ENCODE measurements at regions not wholly inside any gene's neighbourhood (a gene's known extent, or its start where the extent isn't known, plus 50 kb on each side); places are given as distances from the start of the nearest gene placed in this dataset.

- TF ChIP-seq, protein P1, sequence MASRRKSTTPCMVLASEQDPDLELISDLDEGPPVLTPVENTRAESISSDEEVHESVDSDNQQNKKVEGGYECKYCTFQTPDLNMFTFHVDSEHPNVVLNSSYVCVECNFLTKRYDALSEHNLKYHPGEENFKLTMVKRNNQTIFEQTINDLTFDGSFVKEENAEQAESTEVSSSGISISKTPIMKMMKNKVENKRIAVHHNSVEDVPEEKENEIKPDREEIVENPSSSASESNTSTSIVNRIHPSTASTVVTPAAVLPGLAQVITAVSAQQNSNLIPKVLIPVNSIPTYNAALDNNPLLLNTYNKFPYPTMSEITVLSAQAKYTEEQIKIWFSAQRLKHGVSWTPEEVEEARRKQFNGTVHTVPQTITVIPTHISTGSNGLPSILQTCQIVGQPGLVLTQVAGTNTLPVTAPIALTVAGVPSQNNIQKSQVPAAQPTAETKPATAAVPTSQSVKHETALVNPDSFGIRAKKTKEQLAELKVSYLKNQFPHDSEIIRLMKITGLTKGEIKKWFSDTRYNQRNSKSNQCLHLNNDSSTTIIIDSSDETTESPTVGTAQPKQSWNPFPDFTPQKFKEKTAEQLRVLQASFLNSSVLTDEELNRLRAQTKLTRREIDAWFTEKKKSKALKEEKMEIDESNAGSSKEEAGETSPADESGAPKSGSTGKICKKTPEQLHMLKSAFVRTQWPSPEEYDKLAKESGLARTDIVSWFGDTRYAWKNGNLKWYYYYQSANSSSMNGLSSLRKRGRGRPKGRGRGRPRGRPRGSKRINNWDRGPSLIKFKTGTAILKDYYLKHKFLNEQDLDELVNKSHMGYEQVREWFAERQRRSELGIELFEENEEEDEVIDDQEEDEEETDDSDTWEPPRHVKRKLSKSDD (conservative IDR thresholded peaks at IDR 0.05; ENCODE audit: low read length), result no peak
- TF ChIP-seq THAP7 (CRISPR knock-in tag; IDR thresholded peaks at IDR 0.05), result no peak
Observed at GRCh38 chr7:124689931-124690330, 75.7 kb downstream of the GPR37 start (continued).

GRCh38 chr7:124689523-124689922, 76.1 kb downstream of the GPR37 start:
- Histone ChIP-seq H3K9ac (ENCODE audit: insufficient read depth in 1 of 2, low read depth in 2 of 2, low read length in 2 of 2) (no peak overlapping the region), H3K4me1 (replicated peaks in 1 of 2; ENCODE audit: control insufficient read depth in 2 of 2, insufficient read depth in 2 of 2, low read length in 2 of 2) (no peaks in the 10 kb centered on the region), H3K9me1 (ENCODE audit: control insufficient read depth, insufficient read depth, low read length) (no peaks in the 10 kb centered on the region), H3K4me2 (ENCODE audit: insufficient read depth, low read length) (no peak overlapping the region), H3K27me3 (ENCODE audit: control insufficient read depth in 2 of 2, insufficient read depth in 2 of 2, low read length in 2 of 2) (no peaks in the 10 kb centered on the region), H3K4me3 (no peak overlapping the region), H3K36me3 (ENCODE audit: control insufficient read depth, insufficient read depth, low read length) (no peaks in the 10 kb centered on the region), H2AFZ (ENCODE audit: low read depth, low read length) (no peak overlapping the region), H3K79me2 (ENCODE audit: control insufficient read depth, insufficient read depth, low read length) (no peaks in the 10 kb centered on the region), H4K20me1 (replicated peaks; ENCODE audit: control insufficient read depth, insufficient read depth, low read length) (no peaks in the 10 kb centered on the region), H3K9me3 (replicated peaks; ENCODE audit: control insufficient read depth, insufficient read depth, low read depth, low read length) (no peaks in the 10 kb centered on the region), H3K27ac (ENCODE audit: extremely low read depth, low read depth, low read length) (no peak overlapping the region)
- WGBS (ENCODE audit: insufficient coverage, low coverage, missing lambda C conversion rate), result 0% methylated on average over 2 of the region's 2 CpGs
- in situ Hi-C loops (cut with MboI), result no loop called here
- intact Hi-C loops (cut with micrococcal nuclease), result loop anchor here (10.0 kb wide), 1 partner anchor 875 kb away; no protein-coding TSS in a partner anchor
- CTCF ChIA-PET (ENCODE audit: low intra/inter-chr PET ratio), result no interaction called here
- no peak for FAIRE-seq
- ATAC-seq, result no peak
- DNase-seq (ENCODE audit: extremely low read depth in 1 of 4, low spot score in 3 of 4), result no peak
- POLR2A ChIA-PET, result no interaction called here
- no TSS peak for BruUV-seq (replicated peaks)
- TF ChIP-seq ATF7 (IDR thresholded peaks at IDR 0.05), result no peak
- TF ChIP-seq, protein P2, sequence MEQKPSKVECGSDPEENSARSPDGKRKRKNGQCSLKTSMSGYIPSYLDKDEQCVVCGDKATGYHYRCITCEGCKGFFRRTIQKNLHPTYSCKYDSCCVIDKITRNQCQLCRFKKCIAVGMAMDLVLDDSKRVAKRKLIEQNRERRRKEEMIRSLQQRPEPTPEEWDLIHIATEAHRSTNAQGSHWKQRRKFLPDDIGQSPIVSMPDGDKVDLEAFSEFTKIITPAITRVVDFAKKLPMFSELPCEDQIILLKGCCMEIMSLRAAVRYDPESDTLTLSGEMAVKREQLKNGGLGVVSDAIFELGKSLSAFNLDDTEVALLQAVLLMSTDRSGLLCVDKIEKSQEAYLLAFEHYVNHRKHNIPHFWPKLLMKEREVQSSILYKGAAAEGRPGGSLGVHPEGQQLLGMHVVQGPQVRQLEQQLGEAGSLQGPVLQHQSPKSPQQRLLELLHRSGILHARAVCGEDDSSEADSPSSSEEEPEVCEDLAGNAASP (IDR thresholded peaks at IDR 0.05), result no peak
- no peak for TF ChIP-seq CBX1 (IDR thresholded peaks at IDR 0.05; ENCODE audit: low read depth)
- TF ChIP-seq ZNF239 (CRISPR knock-in tag; IDR thresholded peaks at IDR 0.05), result no peak
- TF ChIP-seq SMARCA4 (IDR thresholded peaks at IDR 0.05), result no peak
- no peak for TF ChIP-seq TAF9B (IDR thresholded peaks at IDR 0.05; ENCODE audit: partially characterized antibody)
- TF ChIP-seq HDAC3 (IDR thresholded peaks at IDR 0.05; ENCODE audit: borderline replicate concordance, partially characterized antibody), result no peak
- TF ChIP-seq ZNF324 (CRISPR knock-in tag; IDR thresholded peaks at IDR 0.05), result no peak
- no peak for TF ChIP-seq FOXP4 (CRISPR knock-in tag; IDR thresholded peaks at IDR 0.05; ENCODE audit: borderline replicate concordance)
- no peak for TF ChIP-seq SAP30 (IDR thresholded peaks at IDR 0.05; ENCODE audit: borderline replicate concordance, insufficient read depth, low read depth, low read length, poor library complexity, severe bottlenecking)
- TF ChIP-seq TCF7 (IDR thresholded peaks at IDR 0.05; ENCODE audit: borderline replicate concordance), result no peak
- no peak for TF ChIP-seq MXI1 (IDR thresholded peaks at IDR 0.05; ENCODE audit: low read depth, low read length)
- no peak for TF ChIP-seq ZFP30 (CRISPR knock-in tag; IDR thresholded peaks at IDR 0.05; ENCODE audit: borderline replicate concordance)
- no peak for TF ChIP-seq FOXK1 (CRISPR knock-in tag; IDR thresholded peaks at IDR 0.05; ENCODE audit: borderline replicate concordance)
- no peak for TF ChIP-seq SMARCA5 (IDR thresholded peaks at IDR 0.05)

Data from K562 (cell line).